ENCODE measurements at regions not wholly inside any gene's neighbourhood (a gene's known extent, or its start where the extent isn't known, plus 50 kb on each side); places are given as distances from the start of the nearest gene placed in this dataset.

DNA sequence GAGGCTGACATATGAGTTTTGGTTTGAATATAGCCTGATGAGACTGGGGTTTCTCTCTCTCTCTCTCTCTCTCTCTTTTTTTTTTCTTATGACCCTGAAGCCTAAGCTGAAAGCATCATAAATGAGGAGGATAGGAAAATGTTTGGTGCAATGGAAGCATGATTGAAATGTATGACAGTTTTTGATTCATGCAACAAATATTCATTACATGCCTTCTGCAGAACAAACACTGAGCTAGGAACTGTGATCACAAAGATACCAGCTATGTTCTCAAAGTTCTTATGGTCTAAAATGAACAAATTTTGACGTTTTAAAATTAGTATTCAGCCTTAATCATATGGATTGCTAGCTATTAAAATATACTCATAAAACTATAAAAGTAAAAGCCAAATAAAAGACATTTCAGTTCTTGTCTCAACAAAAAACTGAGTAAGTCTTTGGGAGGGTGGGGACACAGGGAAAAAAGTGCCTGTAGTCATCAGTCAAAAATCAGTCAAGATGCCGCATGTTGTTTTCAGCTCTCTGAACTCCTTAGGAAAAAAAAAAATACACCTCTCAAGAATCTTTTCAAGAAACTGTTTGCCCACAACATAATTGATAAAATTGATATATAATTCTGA, 57.2 kb downstream of the NKX6-1 start:
- H3K4me1 ChIP-seq (ENCODE audit: control insufficient read depth, insufficient read depth, low read length) = no peaks in the 10 kb centered on the region
- no peaks in the 10 kb centered on the region for H3K9me3 ChIP-seq (replicated peaks; ENCODE audit: low read length)
- H3K4me3 ChIP-seq (ENCODE audit: low read length) = no peak overlapping the region
- H3K27me3 ChIP-seq (ENCODE audit: control insufficient read depth, insufficient read depth, low read length) = peaks cover 4% of the 10 kb centered on the region
- H3K9ac ChIP-seq (ENCODE audit: low read depth, low read length) = no peak overlapping the region
- H3K36me3 ChIP-seq (ENCODE audit: insufficient read depth, low read length) = no peaks in the 10 kb centered on the region
- H3K4me2 ChIP-seq (ENCODE audit: low read length) = no peak overlapping the region

DNA sequence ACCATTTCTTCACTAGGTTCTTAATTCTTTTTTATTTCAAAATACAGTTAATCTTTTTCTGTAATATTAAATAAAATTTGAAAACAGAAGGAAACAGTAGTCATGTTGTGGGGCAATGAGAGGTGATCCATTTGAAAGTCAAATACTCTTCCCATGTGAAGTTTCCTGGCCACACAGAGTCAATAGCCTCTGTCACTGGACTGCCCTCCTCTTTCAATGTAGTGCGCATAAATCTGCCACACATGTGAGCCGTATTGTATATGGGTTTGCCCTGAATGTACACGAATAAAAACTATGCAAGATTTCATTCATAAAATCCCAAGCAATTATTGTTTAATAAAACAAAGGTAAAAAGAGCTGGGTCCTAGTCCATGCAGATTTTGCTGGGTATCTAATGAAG, 59.1 kb downstream of the NKX6-1 start:
- H3K4me2 ChIP-seq (ENCODE audit: low read length) = no peak overlapping the region
- no peak overlapping the region for H3K4me3 ChIP-seq (ENCODE audit: low read length)
- H3K36me3 ChIP-seq (ENCODE audit: insufficient read depth, low read length) = no peaks in the 10 kb centered on the region
- no peaks in the 10 kb centered on the region for H3K4me1 ChIP-seq (ENCODE audit: control insufficient read depth, insufficient read depth, low read length)
- no peak overlapping the region for H3K9ac ChIP-seq (ENCODE audit: low read depth, low read length)
- peaks cover 10% of the 10 kb centered on the region for H3K27me3 ChIP-seq (ENCODE audit: control insufficient read depth, insufficient read depth, low read length)
- no peaks in the 10 kb centered on the region for H3K9me3 ChIP-seq (replicated peaks; ENCODE audit: low read length)

- Histone ChIP-seq H3K9ac (ENCODE audit: low read depth, low read length) (no peak overlapping the region), H3K9me3 (replicated peaks; ENCODE audit: low read length) (no peaks in the 10 kb centered on the region), H3K27me3 (ENCODE audit: control insufficient read depth, insufficient read depth, low read length) (peaks cover 10% of the 10 kb centered on the region), H3K36me3 (ENCODE audit: insufficient read depth, low read length) (no peaks in the 10 kb centered on the region), H3K4me2 (ENCODE audit: low read length) (no peak overlapping the region), H3K4me3 (ENCODE audit: low read length) (no peak overlapping the region), H3K4me1 (ENCODE audit: control insufficient read depth, insufficient read depth, low read length) (no peaks in the 10 kb centered on the region)
Measured at GRCh38 chr4:84436812-84437211, 62.3 kb downstream of the NKX6-1 start.

GRCh38 chr4:84434344-84434743, 64.7 kb downstream of the NKX6-1 start:
- Histone ChIP-seq H3K9ac (ENCODE audit: low read depth, low read length) (no peak overlapping the region), H3K27me3 (ENCODE audit: control insufficient read depth, insufficient read depth, low read length) (peaks cover 7% of the 10 kb centered on the region), H3K9me3 (replicated peaks; ENCODE audit: low read length) (no peaks in the 10 kb centered on the region), H3K4me1 (ENCODE audit: control insufficient read depth, insufficient read depth, low read length) (no peaks in the 10 kb centered on the region), H3K4me2 (ENCODE audit: low read length) (no peak overlapping the region), H3K4me3 (ENCODE audit: low read length) (no peak overlapping the region), H3K36me3 (ENCODE audit: insufficient read depth, low read length) (no peaks in the 10 kb centered on the region)

DNA sequence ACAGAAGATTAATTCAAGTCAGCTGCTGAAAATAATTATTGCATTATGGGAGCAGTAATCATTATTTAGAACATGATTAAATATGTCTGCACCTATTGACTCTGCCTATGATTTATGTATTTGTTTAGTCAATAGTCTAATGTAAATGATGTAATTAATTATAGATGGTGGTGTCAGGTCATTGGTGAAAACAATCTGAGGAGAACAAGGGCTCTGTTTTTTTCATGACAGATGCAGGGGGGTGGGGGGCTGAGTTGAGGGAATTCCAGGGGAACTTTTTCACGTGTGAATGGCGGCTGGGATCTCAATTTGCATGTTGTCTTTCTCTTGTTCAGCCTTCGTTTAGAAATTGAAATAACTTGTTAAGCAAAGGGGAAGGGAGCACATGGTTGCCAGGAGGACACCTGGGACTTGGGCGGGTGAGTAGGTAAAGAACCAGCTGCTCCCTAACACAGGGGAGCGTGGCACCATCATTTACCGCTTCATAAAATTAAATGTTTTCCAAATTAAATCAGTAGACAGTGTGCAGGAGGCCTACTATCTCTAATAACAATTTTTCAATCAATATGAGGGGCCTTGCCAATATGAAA, 65.4 kb downstream of the NKX6-1 start:
- Histone ChIP-seq H3K4me1 (ENCODE audit: control insufficient read depth, insufficient read depth, low read length) (no peaks in the 10 kb centered on the region), H3K36me3 (ENCODE audit: insufficient read depth, low read length) (no peaks in the 10 kb centered on the region), H3K4me3 (ENCODE audit: low read length) (no peak overlapping the region), H3K9ac (ENCODE audit: low read depth, low read length) (no peak overlapping the region), H3K4me2 (ENCODE audit: low read length) (no peak overlapping the region), H3K27me3 (ENCODE audit: control insufficient read depth, insufficient read depth, low read length) (peaks cover 6% of the 10 kb centered on the region), H3K9me3 (replicated peaks; ENCODE audit: low read length) (no peaks in the 10 kb centered on the region)

DNA sequence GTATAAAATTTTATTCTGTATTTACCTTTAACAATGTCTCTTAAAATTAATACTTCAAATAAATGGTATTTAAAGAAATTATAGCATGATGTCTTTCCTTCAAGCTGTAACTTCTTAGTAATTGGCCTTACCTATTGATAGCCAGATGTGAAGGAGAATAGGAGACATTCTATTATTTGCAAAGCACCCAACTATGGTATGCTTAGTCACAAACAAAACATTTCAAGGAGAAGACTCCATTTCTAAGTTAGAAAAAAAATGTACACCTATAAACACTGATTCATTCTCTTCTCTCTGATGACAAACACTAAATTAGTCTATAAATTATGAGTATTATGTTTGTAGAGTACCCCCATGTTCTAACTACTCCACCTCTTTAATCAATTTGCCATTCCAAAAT, 66.4 kb downstream of the NKX6-1 start:
- H3K4me3 ChIP-seq (ENCODE audit: low read length) = no peak overlapping the region
- H3K36me3 ChIP-seq (ENCODE audit: insufficient read depth, low read length) = no peaks in the 10 kb centered on the region
- peaks cover 6% of the 10 kb centered on the region for H3K27me3 ChIP-seq (ENCODE audit: control insufficient read depth, insufficient read depth, low read length)
- H3K4me1 ChIP-seq (ENCODE audit: control insufficient read depth, insufficient read depth, low read length) = no peaks in the 10 kb centered on the region
- H3K4me2 ChIP-seq (ENCODE audit: low read length) = no peak overlapping the region
- H3K9me3 ChIP-seq (replicated peaks; ENCODE audit: low read length) = no peaks in the 10 kb centered on the region
- H3K9ac ChIP-seq (ENCODE audit: low read depth, low read length) = no peak overlapping the region

DNA sequence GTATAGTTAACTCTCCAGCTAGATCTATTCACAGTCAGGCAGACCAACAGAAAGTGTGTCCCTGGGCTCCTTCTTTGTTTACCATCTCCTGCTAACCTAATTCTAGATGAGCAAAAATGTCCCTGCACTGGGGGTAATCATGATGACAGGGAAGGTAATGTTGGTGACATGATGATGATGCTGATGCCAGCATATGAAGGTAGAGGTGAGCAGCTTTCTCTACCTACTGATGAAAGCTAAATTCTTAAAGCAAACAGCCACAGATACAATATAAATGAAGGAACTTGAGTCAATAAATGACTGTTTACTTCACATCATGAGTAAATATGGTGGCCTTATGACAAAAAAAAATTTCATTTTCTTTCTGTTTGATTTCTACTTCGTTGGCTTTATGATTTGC, 78.5 kb downstream of the NKX6-1 start:
- H3K4me1 ChIP-seq (ENCODE audit: control insufficient read depth, insufficient read depth, low read length) = no peaks in the 10 kb centered on the region
- no peak overlapping the region for H3K9ac ChIP-seq (ENCODE audit: low read depth, low read length)
- no peak overlapping the region for H3K4me3 ChIP-seq (ENCODE audit: low read length)
- H3K36me3 ChIP-seq (ENCODE audit: insufficient read depth, low read length) = no peaks in the 10 kb centered on the region
- peaks cover 14% of the 10 kb centered on the region for H3K27me3 ChIP-seq (ENCODE audit: control insufficient read depth, insufficient read depth, low read length)
- no peaks in the 10 kb centered on the region for H3K9me3 ChIP-seq (replicated peaks; ENCODE audit: low read length)
- H3K4me2 ChIP-seq (ENCODE audit: low read length) = no peak overlapping the region

- H3K36me3 ChIP-seq (ENCODE audit: insufficient read depth, low read length) = no peaks in the 10 kb centered on the region
- H3K9me3 ChIP-seq (replicated peaks; ENCODE audit: low read length) = no peaks in the 10 kb centered on the region
- no peak overlapping the region for H3K9ac ChIP-seq (ENCODE audit: low read depth, low read length)
- H3K4me3 ChIP-seq (ENCODE audit: low read length) = no peak overlapping the region
- H3K4me2 ChIP-seq (ENCODE audit: low read length) = no peak overlapping the region
- H3K27me3 ChIP-seq (ENCODE audit: control insufficient read depth, insufficient read depth, low read length) = peaks cover 14% of the 10 kb centered on the region
- no peaks in the 10 kb centered on the region for H3K4me1 ChIP-seq (ENCODE audit: control insufficient read depth, insufficient read depth, low read length)
Measured at GRCh38 chr4:84419201-84419600, 79.9 kb downstream of the NKX6-1 start.

DNA sequence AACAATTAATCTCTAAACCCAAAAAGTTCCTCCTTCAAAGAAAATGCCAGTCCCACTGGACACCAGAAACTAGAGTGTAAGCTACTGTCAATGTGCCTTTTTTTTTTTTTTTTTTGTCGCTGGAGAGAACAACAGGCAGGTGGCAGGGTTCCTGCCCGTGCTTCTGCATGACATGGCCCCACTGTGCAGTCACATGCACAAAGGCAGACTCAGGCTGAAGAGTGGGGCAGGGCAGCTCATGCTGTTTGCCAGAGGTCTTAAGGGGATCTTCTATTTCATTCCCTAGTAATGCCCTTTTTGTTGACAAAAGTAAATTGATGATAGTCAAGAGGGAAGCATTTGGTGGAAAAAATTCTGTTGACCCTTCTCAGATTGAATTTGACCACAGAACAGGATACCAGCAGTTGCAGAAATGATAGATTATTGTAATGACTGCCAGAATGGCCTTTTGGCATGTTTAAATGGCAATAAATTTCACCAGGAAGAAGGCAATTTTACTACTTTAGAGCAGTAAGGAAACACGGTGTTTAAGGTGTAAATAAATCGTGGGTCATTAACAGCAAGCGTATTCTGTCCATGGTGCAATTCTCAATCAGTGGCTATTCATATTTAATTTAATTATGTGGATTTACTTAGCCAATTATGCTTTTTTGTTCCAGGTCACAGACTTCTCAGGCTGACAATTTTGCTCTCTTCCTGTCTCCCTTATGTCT, 80.9 kb downstream of the NKX6-1 start:
- H3K36me3 ChIP-seq (ENCODE audit: insufficient read depth, low read length) = no peaks in the 10 kb centered on the region
- no peaks in the 10 kb centered on the region for H3K4me1 ChIP-seq (ENCODE audit: control insufficient read depth, insufficient read depth, low read length)
- H3K4me2 ChIP-seq (ENCODE audit: low read length) = no peak overlapping the region
- H3K9ac ChIP-seq (ENCODE audit: low read depth, low read length) = no peak overlapping the region
- no peak overlapping the region for H3K4me3 ChIP-seq (ENCODE audit: low read length)
- H3K27me3 ChIP-seq (ENCODE audit: control insufficient read depth, insufficient read depth, low read length) = peaks cover 14% of the 10 kb centered on the region
- no peaks in the 10 kb centered on the region for H3K9me3 ChIP-seq (replicated peaks; ENCODE audit: low read length)

GRCh38 chr4:84413976-84414375, 85.1 kb downstream of the NKX6-1 start:
- Histone ChIP-seq H3K4me1 (ENCODE audit: control insufficient read depth, insufficient read depth, low read length) (no peaks in the 10 kb centered on the region), H3K9me3 (replicated peaks; ENCODE audit: low read length) (no peaks in the 10 kb centered on the region), H3K4me2 (ENCODE audit: low read length) (no peak overlapping the region), H3K4me3 (ENCODE audit: low read length) (no peak overlapping the region), H3K27me3 (ENCODE audit: control insufficient read depth, insufficient read depth, low read length) (peaks cover 32% of the 10 kb centered on the region), H3K9ac (ENCODE audit: low read depth, low read length) (no peak overlapping the region), H3K36me3 (ENCODE audit: insufficient read depth, low read length) (no peaks in the 10 kb centered on the region)

- Histone ChIP-seq H3K4me3 (ENCODE audit: low read length) (no peak overlapping the region), H3K9me3 (replicated peaks; ENCODE audit: low read length) (no peaks in the 10 kb centered on the region), H3K4me2 (ENCODE audit: low read length) (no peak overlapping the region), H3K27me3 (ENCODE audit: control insufficient read depth, insufficient read depth, low read length) (peaks cover 31% of the 10 kb centered on the region), H3K36me3 (ENCODE audit: insufficient read depth, low read length) (no peaks in the 10 kb centered on the region), H3K9ac (ENCODE audit: low read depth, low read length) (no peak overlapping the region), H3K4me1 (ENCODE audit: control insufficient read depth, insufficient read depth, low read length) (no peaks in the 10 kb centered on the region)
Measured at GRCh38 chr4:84413480-84413879, 85.6 kb downstream of the NKX6-1 start.

DNA sequence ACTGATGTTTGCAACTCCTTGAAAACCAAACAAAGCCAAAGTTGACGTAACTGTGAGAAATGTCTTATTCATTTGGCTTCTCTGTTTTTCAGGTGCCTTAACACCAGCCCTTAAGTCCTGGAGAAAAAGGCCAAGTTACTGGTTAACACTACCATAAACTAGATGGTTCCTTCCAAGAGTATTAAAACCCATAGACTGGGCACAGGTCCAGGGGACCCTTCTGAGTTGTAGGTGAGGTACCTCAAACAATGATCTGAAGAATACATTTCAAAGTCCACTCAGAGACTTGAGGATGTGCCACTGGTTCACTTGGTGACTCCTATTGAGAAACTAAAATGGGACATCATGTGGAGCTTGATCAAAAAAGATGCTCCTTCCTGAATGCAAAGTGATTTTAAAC, 87.0 kb downstream of the NKX6-1 start:
- H3K9me3 ChIP-seq (replicated peaks; ENCODE audit: low read length) = no peaks in the 10 kb centered on the region
- H3K4me3 ChIP-seq (ENCODE audit: low read length) = no peak overlapping the region
- H3K9ac ChIP-seq (ENCODE audit: low read depth, low read length) = no peak overlapping the region
- no peaks in the 10 kb centered on the region for H3K36me3 ChIP-seq (ENCODE audit: insufficient read depth, low read length)
- H3K4me2 ChIP-seq (ENCODE audit: low read length) = no peak overlapping the region
- peaks cover 26% of the 10 kb centered on the region for H3K27me3 ChIP-seq (ENCODE audit: control insufficient read depth, insufficient read depth, low read length)
- no peaks in the 10 kb centered on the region for H3K4me1 ChIP-seq (ENCODE audit: control insufficient read depth, insufficient read depth, low read length)
